SK-N-MC (cell line): ENCODE measurements at regions not wholly inside any gene's neighbourhood (a gene's known extent, or its start where the extent isn't known, plus 50 kb on each side); places are given as distances from the start of the nearest gene placed in this dataset.
"Not testable (repeated sequence)": the region's sequence is repeated elsewhere in the genome, so short reads cannot be mapped to it uniquely, and the experiment has no call there.

ENCODE experiments used
- DNase-seq: peaks from one replicate; pipeline ENCODE4 v3.0.0-alpha.2; 2011; ENCODE audit warnings: low read depth, low spot score
- H3K27ac ChIP-seq: fragments of 200-600 bp; sonication (generic); 2 replicates; pipeline ENCODE4 v1.5.1; 2016; ENCODE audit warnings: mixed run types
- H3K36me3 ChIP-seq: fragments of 200-600 bp; sonication (generic); 2 replicates; pipeline ENCODE4 v1.6.1; 2017; ENCODE audit warnings: antibody characterized with exemption, low read length, mixed read lengths; ENCODE audit not compliant: insufficient read depth
- H3K4me3 ChIP-seq: fragments of 200-600 bp; sonication (generic); 2 replicates; pipeline ENCODE4 v1.5.1; 2016
- H3K9ac ChIP-seq: fragments of 200-600 bp; sonication (generic); 2 replicates; pipeline ENCODE4 v1.8.0; 2017; ENCODE audit warnings: mixed run types, mixed read lengths; ENCODE audit not compliant: insufficient read length
- H3K9me3 ChIP-seq: fragments of 200-600 bp; sonication (generic); 2 replicates; pipeline ENCODE4 v1.6.1; 2017; ENCODE audit warnings: low read depth, mild to moderate bottlenecking, antibody characterized with exemption, low read length, moderate library complexity, mixed read lengths
- EZH2 ChIP-seq: fragments of 200-600 bp; sonication (generic); IDR thresholded peaks from one replicate; pipeline ENCODE4 v1.6.1; 2017; ENCODE audit warnings: antibody characterized with exemption
- FOXP2 ChIP-seq: optimal IDR thresholded peaks from 2 replicates; pipeline ENCODE3; 2011; ENCODE audit warnings: mild to moderate bottlenecking, moderate library complexity; ENCODE audit not compliant: insufficient read depth; ENCODE audit errors: extremely low read length, control extremely low read depth
- POLR2AphosphoS5 ChIP-seq: IDR thresholded peaks from 2 replicates; pipeline ENCODE4 v1.6.1; 2012; ENCODE audit warnings: mild to moderate bottlenecking, low read depth, low read length, borderline replicate concordance

DNA sequence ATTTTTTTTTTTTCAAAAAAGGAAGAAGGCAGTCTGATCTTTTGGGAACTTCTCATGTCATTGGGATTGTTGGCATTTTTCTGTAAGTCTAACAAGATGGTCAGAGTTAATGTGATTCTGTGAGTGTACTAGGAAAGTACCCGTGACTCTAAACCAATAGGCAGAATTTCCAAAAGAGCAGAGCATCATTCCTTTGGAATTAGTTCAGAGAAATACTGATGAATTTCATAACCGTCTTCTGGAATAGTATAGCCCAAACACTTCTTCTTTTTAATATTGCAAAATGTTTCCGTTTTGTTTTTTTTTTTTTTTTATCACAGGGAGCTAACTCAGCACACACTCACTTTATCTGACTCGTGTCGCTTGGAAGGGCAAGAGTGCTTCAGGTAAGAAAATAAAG, 407.4 kb downstream of the DTWD2 start:
- no peak for TF ChIP-seq POLR2AphosphoS5
- no peak for TF ChIP-seq EZH2
- no peak for TF ChIP-seq FOXP2

DNA sequence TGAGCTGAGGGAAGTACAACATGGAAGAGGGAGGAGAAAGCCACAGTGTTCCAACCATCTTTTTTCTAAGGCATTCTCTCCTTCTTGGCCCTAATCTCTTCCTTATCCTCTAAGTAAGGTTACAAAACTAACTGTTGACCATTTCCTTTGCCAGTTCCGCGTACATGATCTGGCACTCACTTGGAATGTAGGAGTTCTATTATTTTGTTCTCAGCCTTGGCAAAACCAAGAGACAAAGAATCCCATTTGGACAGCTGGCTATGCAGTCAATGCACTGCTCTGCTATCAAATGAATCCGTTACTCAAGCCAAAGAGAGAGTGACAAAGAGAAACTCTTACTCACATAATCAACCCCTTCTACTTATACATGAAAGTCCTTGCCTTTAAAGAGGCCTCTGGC, 410.3 kb downstream of the DTWD2 start:
- TF ChIP-seq EZH2 (no peak), POLR2AphosphoS5 (no peak)
- Histone ChIP-seq H3K9ac (no peak overlapping the region), H3K36me3 (no peaks in the 10 kb centered on the region), H3K9me3 (no peaks in the 10 kb centered on the region), H3K27ac (no peak overlapping the region), H3K4me3 (no peak overlapping the region)
- no peak for DNase-seq

More for the DNA sequence above, 407.4 kb downstream of the DTWD2 start:
- Histone ChIP-seq H3K36me3 (no peaks in the 10 kb centered on the region), H3K27ac (no peak overlapping the region), H3K4me3 (no peak overlapping the region), H3K9ac (no peak overlapping the region), H3K9me3 (no peaks in the 10 kb centered on the region)
- no peak for DNase-seq

DNA sequence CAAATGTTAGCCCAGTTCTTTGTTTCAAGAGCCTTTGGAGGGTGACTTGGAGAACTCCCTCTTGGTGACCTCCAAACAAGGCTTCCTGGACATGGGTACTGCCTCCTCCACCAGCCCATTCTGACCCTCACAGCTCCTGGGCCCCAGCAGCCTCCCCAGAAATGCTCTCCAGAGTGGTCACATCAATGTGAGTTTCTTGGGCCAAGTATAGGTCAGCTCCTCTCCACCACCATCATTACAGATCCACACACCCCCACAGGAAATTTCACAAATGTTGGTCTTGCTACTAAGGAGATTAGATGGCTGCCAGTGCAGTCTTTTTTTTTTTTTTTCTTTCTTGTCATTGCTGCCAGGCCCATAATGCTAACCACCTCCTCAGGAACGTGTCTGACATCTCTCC, 410.7 kb downstream of the DTWD2 start:
- no peak overlapping the region for H3K4me3 ChIP-seq
- no peak for TF ChIP-seq FOXP2
- no peak for TF ChIP-seq POLR2AphosphoS5
- TF ChIP-seq EZH2, result no peak
- no peak for DNase-seq

DNA sequence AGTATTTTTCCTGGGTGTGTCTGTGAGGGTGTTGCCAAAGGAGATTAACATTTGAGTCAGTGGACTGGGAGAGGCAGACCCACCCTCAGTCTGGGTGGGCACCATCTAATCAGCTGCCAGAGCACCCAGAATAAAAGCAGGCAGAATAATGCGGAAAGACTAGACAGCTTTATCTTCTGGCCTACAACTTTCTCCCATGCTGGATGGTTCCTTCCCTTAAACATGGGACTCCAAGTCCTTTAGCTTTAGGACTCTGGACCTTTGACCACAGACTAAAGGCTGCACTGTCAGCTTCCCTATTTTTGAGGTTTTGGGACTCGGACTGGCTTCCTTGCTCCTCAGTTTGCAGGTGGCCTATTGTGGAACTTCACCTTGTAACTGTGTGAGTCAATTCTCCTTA, 418.1 kb downstream of the DTWD2 start:
- not testable (repeated sequence) for H3K36me3 ChIP-seq, H3K4me3 ChIP-seq, DNase-seq, H3K9ac ChIP-seq, H3K27ac ChIP-seq, H3K9me3 ChIP-seq

More for the DNA sequence above, 410.7 kb downstream of the DTWD2 start:
- H3K9me3 ChIP-seq, result no peaks in the 10 kb centered on the region
- H3K9ac ChIP-seq, result no peak overlapping the region
- no peaks in the 10 kb centered on the region for H3K36me3 ChIP-seq
- H3K27ac ChIP-seq, result no peak overlapping the region

DNA sequence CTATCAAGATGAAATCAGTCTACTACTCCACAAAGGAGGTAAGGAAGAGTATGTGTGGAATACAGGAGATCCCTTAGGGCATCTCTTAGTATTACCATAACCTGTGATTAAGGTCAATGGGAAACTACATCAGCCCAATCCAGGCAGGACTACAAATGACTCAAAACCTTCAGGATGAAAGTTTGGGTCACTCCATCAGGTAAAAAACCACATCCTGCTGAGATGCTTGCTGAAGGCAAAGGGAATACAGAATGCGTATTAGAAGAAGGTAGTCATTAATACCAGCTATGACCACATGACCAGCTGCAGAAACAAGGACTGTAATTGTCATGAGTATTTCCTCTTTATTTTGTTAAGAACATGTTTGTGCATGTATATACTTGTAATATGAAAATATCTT, 418.8 kb downstream of the DTWD2 start:
- not testable (repeated sequence) for H3K27ac ChIP-seq, H3K36me3 ChIP-seq, DNase-seq, H3K9me3 ChIP-seq, H3K4me3 ChIP-seq, H3K9ac ChIP-seq

DNA sequence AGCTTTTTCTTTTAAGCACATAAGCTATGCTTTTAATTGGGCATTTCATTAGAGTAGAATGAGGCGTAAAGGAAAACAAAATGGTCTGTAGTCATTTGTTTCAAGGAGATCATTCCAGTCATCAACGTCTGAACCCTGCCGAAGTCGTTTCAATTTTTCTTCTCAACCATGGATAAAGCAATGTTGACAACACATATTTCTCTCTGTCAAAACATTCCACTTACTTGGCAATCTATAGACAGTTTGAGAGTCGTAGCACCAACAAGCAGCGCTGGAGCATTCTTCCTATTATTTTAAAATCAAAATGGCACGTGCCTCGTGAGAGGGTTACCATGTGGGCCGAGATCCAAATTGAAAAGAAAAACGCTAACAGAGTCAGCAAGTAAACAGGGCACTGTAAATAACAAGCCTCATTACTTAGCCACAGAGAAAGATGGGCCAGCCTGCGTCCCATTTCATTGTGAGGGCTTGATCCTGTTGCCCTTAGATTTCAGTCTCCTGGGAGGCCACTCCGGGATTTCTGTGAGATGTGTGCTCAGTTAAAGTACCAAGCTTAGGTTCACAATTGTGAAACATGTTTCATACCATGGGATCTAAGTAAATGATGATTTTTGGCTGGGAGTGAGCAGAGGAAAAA, 422.9 kb downstream of the DTWD2 start:
- TF ChIP-seq FOXP2, result no peak
- TF ChIP-seq EZH2, result no peak
- no peak for TF ChIP-seq POLR2AphosphoS5
- Histone ChIP-seq H3K9me3 (no peaks in the 10 kb centered on the region), H3K36me3 (no peaks in the 10 kb centered on the region), H3K4me3 (no peak overlapping the region), H3K9ac (no peak overlapping the region), H3K27ac (no peak overlapping the region)
- DNase-seq, result no peak

DNA sequence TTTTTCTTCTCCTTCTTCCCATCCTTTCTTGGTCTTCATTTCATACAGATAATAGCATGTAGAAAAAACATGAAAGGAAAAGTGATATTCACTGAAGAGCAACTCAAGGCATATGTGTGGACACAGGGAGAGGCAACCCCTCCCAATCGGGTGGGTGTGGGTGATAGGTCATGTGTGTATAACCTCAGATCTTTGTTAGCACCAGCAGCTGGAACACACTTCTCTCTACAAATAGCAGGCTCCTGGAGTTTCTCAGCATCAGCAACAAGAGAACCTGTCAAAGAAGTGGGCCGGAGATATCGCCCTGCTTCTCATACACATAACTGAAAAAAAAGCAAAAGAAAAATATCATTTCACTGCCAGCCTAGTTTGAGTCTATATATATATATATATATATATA, 426.4 kb downstream of the DTWD2 start:
- DNase-seq, result no peak
- no peak for TF ChIP-seq EZH2
- no peak for TF ChIP-seq FOXP2
- no peak for TF ChIP-seq POLR2AphosphoS5
- H3K9ac ChIP-seq, result no peak overlapping the region
- H3K27ac ChIP-seq, result no peak overlapping the region
- H3K4me3 ChIP-seq, result no peak overlapping the region
- no peaks in the 10 kb centered on the region for H3K36me3 ChIP-seq
- H3K9me3 ChIP-seq, result no peaks in the 10 kb centered on the region

DNA sequence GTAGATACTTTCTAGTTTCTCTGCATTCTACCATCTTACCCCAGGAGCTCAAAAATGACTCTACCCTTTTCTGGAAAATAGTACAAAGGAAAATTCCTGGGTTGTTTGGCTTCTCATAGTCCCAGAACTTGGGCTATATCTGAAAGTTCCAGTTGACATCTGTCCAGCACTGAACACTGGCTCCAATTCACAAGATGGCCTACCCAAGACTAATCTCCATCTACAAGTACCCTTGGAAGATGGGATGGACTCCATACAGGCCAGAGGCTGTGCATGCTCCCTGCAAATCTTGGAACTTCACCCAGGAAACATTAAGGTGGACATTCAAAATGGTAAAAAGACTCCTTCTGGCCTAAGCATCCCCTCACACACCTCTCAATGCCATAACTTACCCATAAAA, 427.1 kb downstream of the DTWD2 start:
- H3K9me3 ChIP-seq, result no peaks in the 10 kb centered on the region
- H3K36me3 ChIP-seq, result no peaks in the 10 kb centered on the region
- H3K9ac ChIP-seq, result no peak overlapping the region
- TF ChIP-seq FOXP2, result no peak
- TF ChIP-seq POLR2AphosphoS5, result no peak
- H3K4me3 ChIP-seq, result no peak overlapping the region
- no peak overlapping the region for H3K27ac ChIP-seq
- DNase-seq, result no peak

DNA sequence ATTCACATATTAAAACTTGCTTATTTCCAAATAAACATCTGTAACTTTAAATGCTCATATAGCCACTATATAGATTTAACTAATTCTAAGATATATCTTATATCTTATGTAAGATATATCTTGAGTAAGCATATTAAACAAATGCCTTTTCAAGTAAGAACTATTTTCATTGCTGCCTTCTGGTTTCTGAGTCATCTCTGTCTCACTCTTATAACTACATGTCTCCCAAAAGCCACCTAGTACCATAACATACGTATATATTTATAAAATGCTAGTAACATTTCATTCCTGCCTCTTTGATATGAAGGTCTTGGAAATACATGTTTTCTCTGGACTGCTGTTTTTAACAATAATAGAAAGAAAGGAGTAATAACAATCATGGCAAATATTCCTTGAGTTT, 429.5 kb downstream of the DTWD2 start:
- Histone ChIP-seq H3K27ac (no peak overlapping the region), H3K9me3 (no peaks in the 10 kb centered on the region), H3K36me3 (no peaks in the 10 kb centered on the region), H3K9ac (no peak overlapping the region), H3K4me3 (no peak overlapping the region)
- TF ChIP-seq EZH2 (no peak), POLR2AphosphoS5 (no peak), FOXP2 (no peak)
- DNase-seq, result no peak

DNA sequence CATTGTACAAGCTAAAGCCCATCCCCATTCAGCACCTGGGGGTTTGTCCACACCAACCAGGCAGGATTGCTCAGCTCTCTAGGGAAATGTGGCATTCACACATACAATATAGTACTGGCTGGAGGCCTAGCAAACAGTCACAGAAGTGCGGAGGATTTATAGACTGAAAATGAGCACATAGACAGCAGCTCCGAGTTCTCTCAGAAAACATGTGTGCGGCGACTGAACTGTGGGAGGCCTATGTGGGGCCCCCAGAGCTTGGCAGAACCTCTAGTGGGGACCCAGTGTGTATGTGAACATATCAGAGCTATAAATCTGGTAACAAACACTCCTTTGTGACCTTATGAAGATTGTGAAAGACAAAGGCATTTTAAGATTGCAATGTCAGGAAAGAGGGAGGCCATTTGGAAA, 431.1 kb downstream of the DTWD2 start:
- H3K4me3 ChIP-seq, result no peak overlapping the region

More for the DNA sequence above, 431.1 kb downstream of the DTWD2 start:
- no peaks in the 10 kb centered on the region for H3K36me3 ChIP-seq
- no peak for DNase-seq
- no peak overlapping the region for H3K27ac ChIP-seq
- TF ChIP-seq FOXP2 (no peak), EZH2 (no peak), POLR2AphosphoS5 (no peak)
- no peak overlapping the region for H3K9ac ChIP-seq
- no peaks in the 10 kb centered on the region for H3K9me3 ChIP-seq
